Panc1 (cell line): ENCODE measurements at regions not wholly inside any gene's neighbourhood (a gene's known extent, or its start where the extent isn't known, plus 50 kb on each side); places are given as distances from the start of the nearest gene placed in this dataset.

Source experiments
- ATAC-seq: fragments of 200-7000 bp; cut with Tn5 transposase; 2 replicates; pipeline ENCODE4 v1.9.1; 2020; ENCODE audit warnings: mild to moderate bottlenecking, moderate library complexity
- BruUV-seq: library from RNA; stranded (reverse); fragments of 400-500 nt; replicated peaks from 2 replicates; lab custom pipeline; 2021; lab: Mats Ljungman, UMichigan
- CTCF ChIA-PET: fragments of 300-600 bp; sonication (Branson Sonifier 250); formaldehyde crosslinking; loops from one replicate; lab custom pipeline; 2022; ENCODE audit warnings: antibody characterized with exemption; lab: Charles Lee
- POLR2A ChIA-PET: fragments of 300-600 bp; sonication (Branson Sonifier 250); formaldehyde crosslinking; loops from one replicate; lab custom pipeline; 2022; ENCODE audit warnings: antibody characterized with exemption; lab: Charles Lee
- DNase-seq: peaks from one replicate; pipeline ENCODE4 v3.0.0-alpha.2; 2010; ENCODE audit warnings: low read depth, low spot score
- H3K27ac ChIP-seq: 2 replicates; pipeline ENCODE4 v1.5.1; 2011; ENCODE audit warnings: mild to moderate bottlenecking, low read length, inconsistent platforms
- H3K27me3 ChIP-seq: fragments of 200-500 bp; sonication (Bioruptor generic); 2 replicates; pipeline ENCODE4 v1.6.0; 2014; ENCODE audit warnings: low read length, inconsistent platforms; ENCODE audit not compliant: control insufficient read depth, insufficient read depth
- H3K36me3 ChIP-seq: fragments of 200-500 bp; sonication (Bioruptor generic); 2 replicates; pipeline ENCODE4 v1.5.1; 2014; ENCODE audit warnings: inconsistent platforms, mild to moderate bottlenecking, low read length, moderate library complexity; ENCODE audit not compliant: control insufficient read depth, insufficient read depth
- H3K4me1 ChIP-seq: 2 replicates; pipeline ENCODE4 v1.5.1; 2011; ENCODE audit warnings: inconsistent platforms, mild to moderate bottlenecking, low read length, moderate library complexity; ENCODE audit not compliant: control insufficient read depth, insufficient read depth
- H3K4me3 ChIP-seq, 2 experiments: 2 replicates each; pipeline ENCODE4 v1.5.1; 2011 to 2012; ENCODE audit warnings: low read depth in 2 of 2, low read length in 2 of 2, mild to moderate bottlenecking in 2 of 2, inconsistent platforms in 1 of 2, moderate library complexity in 1 of 2
- H3K9me3 ChIP-seq: fragments of 200-500 bp; sonication (Bioruptor generic); 2 replicates; pipeline ENCODE4 v1.5.1; 2014; ENCODE audit warnings: low read depth, mild to moderate bottlenecking, inconsistent platforms, low read length, moderate library complexity; ENCODE audit not compliant: control insufficient read depth, insufficient read depth
- CTCF ChIP-seq: fragments of 450-650 bp; IDR thresholded peaks from 2 replicates; pipeline ENCODE4 v1.5.1; 2017; ENCODE audit warnings: mild to moderate bottlenecking
- POLR2AphosphoS5 ChIP-seq: IDR thresholded peaks from 2 replicates; pipeline ENCODE4 v1.6.1; 2012; ENCODE audit warnings: mild to moderate bottlenecking, low read depth, low read length, moderate library complexity
- REST ChIP-seq, 2 experiments: IDR thresholded peaks; 2 replicates each; pipeline ENCODE4 v1.6.1; 2011 to 2012; ENCODE audit warnings: low read depth in 2 of 2, control low read depth in 1 of 2, low read length in 1 of 2, mild to moderate bottlenecking in 1 of 2, moderate library complexity in 1 of 2; ENCODE audit not compliant: insufficient read depth in 1 of 2
- SIN3A ChIP-seq: IDR thresholded peaks from 2 replicates; pipeline ENCODE4 v1.6.1; 2012; ENCODE audit warnings: low read depth, mild to moderate bottlenecking, low read length, moderate library complexity, borderline replicate concordance; ENCODE audit not compliant: insufficient read depth
- TCF7L2 ChIP-seq: IDR thresholded peaks from 2 replicates; pipeline ENCODE4 v1.6.1; 2011; ENCODE audit warnings: mild to moderate bottlenecking, low read depth, low read length, inconsistent platforms
- in situ Hi-C: cut with HindIII; loops from 2 replicates; pipeline ENCODE4 v1.10.0; 2016; ENCODE audit warnings: low sequenced_read_pairs, low pct_unique_long_range_greater_than_20kb
- intact Hi-C: fragments of 100-400 bp; cut with micrococcal nuclease; formaldehyde crosslinking; loops from one replicate; pipeline ENCODE4 v1.10.0; 2022; ENCODE audit not compliant: unreplicated experiment

- Histone ChIP-seq H3K27me3 (no peaks in the 10 kb centered on the region), H3K4me1 (no peaks in the 10 kb centered on the region), H3K9me3 (no peaks in the 10 kb centered on the region), H3K36me3 (no peaks in the 10 kb centered on the region), H3K4me3 (no peak overlapping the region), H3K27ac (no peak overlapping the region)
- no peak for TF ChIP-seq CTCF
- TF ChIP-seq TCF7L2 = no peak
- TF ChIP-seq POLR2AphosphoS5 = no peak
- TF ChIP-seq REST (IDR thresholded peaks at IDR 0.05; ENCODE audit: insufficient read depth in 1 of 2, low read depth in 2 of 2, low read length in 1 of 2) = no peak
- no peak for TF ChIP-seq SIN3A
- ATAC-seq (no peak), DNase-seq (no peak)
- ChIA-PET CTCF (no interaction called here), POLR2A (no interaction called here)
- intact Hi-C loops = no loop called here
- in situ Hi-C loops = no loop called here
- BruUV-seq = no TSS peak
Observed at GRCh38 chr4:89551191-89551590, 243.6 kb upstream of the GPRIN3 start.

DNA sequence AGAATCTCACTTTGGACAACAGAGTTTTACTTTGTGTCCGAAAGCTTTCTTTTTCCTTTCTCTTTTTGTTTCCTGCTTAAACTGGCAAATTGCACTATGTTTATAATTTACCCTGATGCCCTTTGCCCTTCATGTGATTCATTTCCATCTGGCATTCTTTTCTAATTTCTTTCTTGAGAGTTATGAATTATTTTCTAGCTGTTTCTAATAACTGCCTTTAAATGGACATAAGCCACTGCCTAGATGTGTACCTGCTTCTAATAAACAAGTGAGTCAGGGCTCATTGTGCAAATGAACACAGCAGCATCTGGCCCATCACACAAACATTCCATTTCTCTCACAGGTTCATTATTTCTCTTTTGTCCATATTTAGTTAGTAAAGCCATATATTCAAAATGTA lies 242.3 kb upstream of the GPRIN3 start:
- intact Hi-C loops = no loop called here
- no peak for DNase-seq
- no TSS peak for BruUV-seq

DNA sequence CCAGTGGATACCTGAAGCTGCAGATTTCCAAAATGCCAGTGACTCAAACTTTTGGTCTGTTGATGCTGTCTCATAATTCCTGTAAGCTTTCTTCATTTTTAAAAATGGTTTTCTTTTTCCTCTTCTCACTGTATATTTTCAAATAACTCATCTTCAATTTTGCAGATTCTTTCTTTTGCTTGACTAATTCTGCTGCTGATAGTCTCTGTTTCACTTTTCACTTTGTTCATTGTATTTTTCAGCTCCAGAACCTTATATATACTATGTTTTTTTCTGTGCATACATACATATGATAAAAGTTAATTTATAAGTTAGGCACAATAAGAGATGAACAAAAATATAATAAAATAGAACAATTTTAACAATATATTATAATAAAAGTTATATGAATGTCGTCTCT lies 237.7 kb upstream of the GPRIN3 start:
- Histone ChIP-seq H3K9me3 (no peaks in the 10 kb centered on the region), H3K36me3 (no peaks in the 10 kb centered on the region), H3K27me3 (no peaks in the 10 kb centered on the region), H3K27ac (no peak overlapping the region), H3K4me1 (no peaks in the 10 kb centered on the region), H3K4me3 (no peak overlapping the region)
- ChIA-PET CTCF (no interaction called here), POLR2A (no interaction called here)
- intact Hi-C loops = no loop called here
- no TSS peak for BruUV-seq
- no peak for DNase-seq
- TF ChIP-seq TCF7L2 = no peak
- no peak for TF ChIP-seq CTCF
- TF ChIP-seq REST (IDR thresholded peaks at IDR 0.05; ENCODE audit: insufficient read depth in 1 of 2, low read depth in 2 of 2, low read length in 1 of 2) = no peak
- TF ChIP-seq SIN3A = no peak
- no peak for TF ChIP-seq POLR2AphosphoS5
- in situ Hi-C loops = no loop called here
- ATAC-seq = no peak

More for the DNA sequence above, 242.3 kb upstream of the GPRIN3 start:
- H3K4me1 ChIP-seq = no peaks in the 10 kb centered on the region
- ChIA-PET POLR2A (no interaction called here), CTCF (no interaction called here)
- H3K27ac ChIP-seq = no peak overlapping the region
- in situ Hi-C loops = no loop called here
- H3K27me3 ChIP-seq = no peaks in the 10 kb centered on the region
- TF ChIP-seq TCF7L2 = no peak
- no peak for TF ChIP-seq SIN3A
- TF ChIP-seq POLR2AphosphoS5 = no peak
- no peaks in the 10 kb centered on the region for H3K9me3 ChIP-seq
- no peak overlapping the region for H3K4me3 ChIP-seq
- no peak for ATAC-seq
- H3K36me3 ChIP-seq = no peaks in the 10 kb centered on the region
